C4-2B (cell line): ENCODE measurements at regions not wholly inside any gene's neighbourhood (a gene's known extent, or its start where the extent isn't known, plus 50 kb on each side); places are given as distances from the start of the nearest gene placed in this dataset.

Source experiments
- CTCF ChIP-seq: fragments of 450-650 bp; conservative IDR thresholded peaks from 2 replicates; pipeline ENCODE4 v1.5.1; 2017; ENCODE audit warnings: mild to moderate bottlenecking
- ZFX ChIP-seq: fragments of 450-650 bp; IDR thresholded peaks from 2 replicates; pipeline ENCODE4 v1.6.1; 2017

- no peak for TF ChIP-seq CTCF
- TF ChIP-seq ZFX = no peak
These were observed 62.8 kb upstream of the ATL2 start for GRCh38 chr2:38439863-38440262.
